ENCODE measurements at regions not wholly inside any gene's neighbourhood (a gene's known extent, or its start where the extent isn't known, plus 50 kb on each side); places are given as distances from the start of the nearest gene placed in this dataset.
A peak's percentile ranks its signal among the peaks of the same experiment; 100 is the strongest.

DNA sequence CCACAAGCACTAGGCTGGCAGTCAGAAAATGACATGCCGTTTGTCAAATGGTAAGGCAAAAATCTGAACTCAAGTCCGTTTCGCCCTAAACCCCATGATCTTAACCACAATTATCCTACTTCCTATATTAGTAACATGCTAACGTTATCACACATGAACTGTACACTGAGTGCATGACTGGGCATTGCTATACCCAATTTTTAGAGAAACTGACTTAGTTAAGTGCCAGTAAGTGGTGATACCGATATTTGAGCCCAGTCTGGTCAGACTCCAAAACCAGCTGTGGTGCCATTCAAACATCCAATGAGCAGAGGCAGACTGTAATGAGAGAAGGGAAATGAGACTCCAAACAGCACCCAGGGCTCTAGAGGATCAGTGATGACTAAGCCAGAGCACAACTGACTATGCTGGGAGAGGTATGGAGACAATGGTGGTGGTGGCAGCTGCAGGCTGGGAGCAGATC lies 311.7 kb upstream of the PKDCC start:
- H3K27me3 ChIP-seq (replicated peaks in 1 of 2; ENCODE audit: control insufficient read depth in 2 of 2, insufficient read depth in 2 of 2, low read length in 1 of 2): no peaks in the 10 kb centered on the region
- ChIA-PET SMC1A (ENCODE audit: uncharacterized antibody, unreplicated experiment) (no interaction called here), RAD21 (ENCODE audit: unreplicated experiment) (no interaction called here), POLR2A (no interaction called here), CTCF (interaction anchor here (1.5 kb wide), 1 partner anchor 18 kb away, joined by 3 read pairs; no protein-coding TSS in a partner anchor)
- ATAC-seq (peak; percentile 95), DNase-seq (ENCODE audit: low read depth, low spot score) (peak; percentile 36), FAIRE-seq (no peak)
- no peaks in the 10 kb centered on the region for H4K20me1 ChIP-seq (ENCODE audit: control insufficient read depth, insufficient read depth)
- no peak overlapping the region for H3K4me2 ChIP-seq (ENCODE audit: control insufficient read depth, insufficient read depth)
- no peaks in the 10 kb centered on the region for H3K79me2 ChIP-seq (ENCODE audit: control insufficient read depth, insufficient read depth, low read length)
- H3K9me3 ChIP-seq (replicated peaks; ENCODE audit: control insufficient read depth, insufficient read depth, low read length): no peaks in the 10 kb centered on the region
- 0% methylated on average over 5 of the region's 5 CpGs for WGBS (ENCODE audit: insufficient coverage, insufficient replicate concordance, low lambda C conversion rate, missing lambda C conversion rate)
- H3K36me3 ChIP-seq (ENCODE audit: control insufficient read depth in 2 of 2, insufficient read depth in 2 of 2, low read length in 1 of 2): no peaks in the 10 kb centered on the region
- intact Hi-C loops (cut with micrococcal nuclease; ENCODE audit: unreplicated experiment) (no loop called here), in situ Hi-C loops (cut with MboI) (no loop called here)
- H3K9ac ChIP-seq (ENCODE audit: control insufficient read depth, insufficient read depth, low read length): no peak overlapping the region
- peak overlapping the region; percentile 20; the same call in 1 of the 2 replicates for H2AFZ ChIP-seq (ENCODE audit: control insufficient read depth, low read depth, low read length)
- TF ChIP-seq, protein P1, sequence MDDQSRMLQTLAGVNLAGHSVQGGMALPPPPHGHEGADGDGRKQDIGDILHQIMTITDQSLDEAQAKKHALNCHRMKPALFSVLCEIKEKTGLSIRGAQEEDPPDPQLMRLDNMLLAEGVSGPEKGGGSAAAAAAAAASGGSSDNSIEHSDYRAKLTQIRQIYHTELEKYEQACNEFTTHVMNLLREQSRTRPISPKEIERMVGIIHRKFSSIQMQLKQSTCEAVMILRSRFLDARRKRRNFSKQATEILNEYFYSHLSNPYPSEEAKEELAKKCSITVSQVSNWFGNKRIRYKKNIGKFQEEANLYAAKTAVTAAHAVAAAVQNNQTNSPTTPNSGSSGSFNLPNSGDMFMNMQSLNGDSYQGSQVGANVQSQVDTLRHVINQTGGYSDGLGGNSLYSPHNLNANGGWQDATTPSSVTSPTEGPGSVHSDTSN (IDR thresholded peaks at IDR 0.05; ENCODE audit: insufficient replicate concordance, low read depth, low read length): peak; percentile 23
- TF ChIP-seq RUNX3 (IDR thresholded peaks at IDR 0.05; ENCODE audit: low read length): peak; percentile 56
- TF ChIP-seq IKZF2 (IDR thresholded peaks at IDR 0.05): 0 out of 4 replicates have a peak, but pooled peaks of 1 of the 2 experiments have one; percentile 12
- TF ChIP-seq, protein P2, sequence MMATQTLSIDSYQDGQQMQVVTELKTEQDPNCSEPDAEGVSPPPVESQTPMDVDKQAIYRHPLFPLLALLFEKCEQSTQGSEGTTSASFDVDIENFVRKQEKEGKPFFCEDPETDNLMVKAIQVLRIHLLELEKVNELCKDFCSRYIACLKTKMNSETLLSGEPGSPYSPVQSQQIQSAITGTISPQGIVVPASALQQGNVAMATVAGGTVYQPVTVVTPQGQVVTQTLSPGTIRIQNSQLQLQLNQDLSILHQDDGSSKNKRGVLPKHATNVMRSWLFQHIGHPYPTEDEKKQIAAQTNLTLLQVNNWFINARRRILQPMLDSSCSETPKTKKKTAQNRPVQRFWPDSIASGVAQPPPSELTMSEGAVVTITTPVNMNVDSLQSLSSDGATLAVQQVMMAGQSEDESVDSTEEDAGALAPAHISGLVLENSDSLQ (IDR thresholded peaks at IDR 0.05): peak; percentile 63; the same call in 1 of the 2 replicates
- no peak for TF ChIP-seq TCF3 (IDR thresholded peaks at IDR 0.05; ENCODE audit: borderline replicate concordance, insufficient read depth, low read depth, low read length)
- TF ChIP-seq TBL1XR1 (IDR thresholded peaks at IDR 0.05; ENCODE audit: low read depth, low read length): no peak
- no peak for TF ChIP-seq RAD21 (IDR thresholded peaks at IDR 0.05; ENCODE audit: insufficient read depth, low read depth, low read length)
- TF ChIP-seq, protein P3, sequence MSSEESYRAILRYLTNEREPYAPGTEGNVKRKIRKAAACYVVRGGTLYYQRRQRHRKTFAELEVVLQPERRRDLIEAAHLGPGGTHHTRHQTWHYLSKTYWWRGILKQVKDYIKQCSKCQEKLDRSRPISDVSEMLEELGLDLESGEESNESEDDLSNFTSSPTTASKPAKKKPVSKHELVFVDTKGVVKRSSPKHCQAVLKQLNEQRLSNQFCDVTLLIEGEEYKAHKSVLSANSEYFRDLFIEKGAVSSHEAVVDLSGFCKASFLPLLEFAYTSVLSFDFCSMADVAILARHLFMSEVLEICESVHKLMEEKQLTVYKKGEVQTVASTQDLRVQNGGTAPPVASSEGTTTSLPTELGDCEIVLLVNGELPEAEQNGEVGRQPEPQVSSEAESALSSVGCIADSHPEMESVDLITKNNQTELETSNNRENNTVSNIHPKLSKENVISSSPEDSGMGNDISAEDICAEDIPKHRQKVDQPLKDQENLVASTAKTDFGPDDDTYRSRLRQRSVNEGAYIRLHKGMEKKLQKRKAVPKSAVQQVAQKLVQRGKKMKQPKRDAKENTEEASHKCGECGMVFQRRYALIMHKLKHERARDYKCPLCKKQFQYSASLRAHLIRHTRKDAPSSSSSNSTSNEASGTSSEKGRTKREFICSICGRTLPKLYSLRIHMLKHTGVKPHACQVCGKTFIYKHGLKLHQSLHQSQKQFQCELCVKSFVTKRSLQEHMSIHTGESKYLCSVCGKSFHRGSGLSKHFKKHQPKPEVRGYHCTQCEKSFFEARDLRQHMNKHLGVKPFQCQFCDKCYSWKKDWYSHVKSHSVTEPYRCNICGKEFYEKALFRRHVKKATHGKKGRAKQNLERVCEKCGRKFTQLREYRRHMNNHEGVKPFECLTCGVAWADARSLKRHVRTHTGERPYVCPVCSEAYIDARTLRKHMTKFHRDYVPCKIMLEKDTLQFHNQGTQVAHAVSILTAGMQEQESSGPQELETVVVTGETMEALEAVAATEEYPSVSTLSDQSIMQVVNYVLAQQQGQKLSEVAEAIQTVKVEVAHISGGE (CRISPR knock-in tag; IDR thresholded peaks at IDR 0.05): no peak
- TF ChIP-seq ASH2L (IDR thresholded peaks at IDR 0.05; ENCODE audit: borderline replicate concordance, low read depth): no peak
- no peak for TF ChIP-seq MTA2 (IDR thresholded peaks at IDR 0.05; ENCODE audit: low read depth)
- TF ChIP-seq, protein P4, sequence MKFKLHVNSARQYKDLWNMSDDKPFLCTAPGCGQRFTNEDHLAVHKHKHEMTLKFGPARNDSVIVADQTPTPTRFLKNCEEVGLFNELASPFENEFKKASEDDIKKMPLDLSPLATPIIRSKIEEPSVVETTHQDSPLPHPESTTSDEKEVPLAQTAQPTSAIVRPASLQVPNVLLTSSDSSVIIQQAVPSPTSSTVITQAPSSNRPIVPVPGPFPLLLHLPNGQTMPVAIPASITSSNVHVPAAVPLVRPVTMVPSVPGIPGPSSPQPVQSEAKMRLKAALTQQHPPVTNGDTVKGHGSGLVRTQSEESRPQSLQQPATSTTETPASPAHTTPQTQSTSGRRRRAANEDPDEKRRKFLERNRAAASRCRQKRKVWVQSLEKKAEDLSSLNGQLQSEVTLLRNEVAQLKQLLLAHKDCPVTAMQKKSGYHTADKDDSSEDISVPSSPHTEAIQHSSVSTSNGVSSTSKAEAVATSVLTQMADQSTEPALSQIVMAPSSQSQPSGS (IDR thresholded peaks at IDR 0.05; ENCODE audit: low read length): no peak
- no peak for TF ChIP-seq SP1 (IDR thresholded peaks at IDR 0.05; ENCODE audit: low read depth, low read length)
- TF ChIP-seq SMARCA5 (IDR thresholded peaks at IDR 0.05): no peak
- TF ChIP-seq ZNF217 (IDR thresholded peaks at IDR 0.05): no peak
- no peak for TF ChIP-seq ZBED1 (IDR thresholded peaks at IDR 0.05; ENCODE audit: borderline replicate concordance)
- peak; percentile 45; the same call in 1 of the 3 replicates for TF ChIP-seq POU2F2 (IDR thresholded peaks at IDR 0.05; ENCODE audit: borderline replicate concordance, low read depth, low read length)
- no peak overlapping the region for H3K4me3 ChIP-seq
- H3K27ac ChIP-seq (ENCODE audit: control insufficient read depth, insufficient read depth): no peak overlapping the region
- no TSS peak for BruUV-seq (replicated peaks)
- H3K4me1 ChIP-seq (ENCODE audit: control insufficient read depth, insufficient read depth, low read length): peaks cover 7% of the 10 kb centered on the region

Data from GM12878 (cell line).